OCI-LY7 (cell line): ENCODE measurements at regions not wholly inside any gene's neighbourhood (a gene's known extent, or its start where the extent isn't known, plus 50 kb on each side); places are given as distances from the start of the nearest gene placed in this dataset.

Experiments
- CTCF ChIP-seq: fragments of 200-600 bp; sonication (generic); conservative IDR thresholded peaks from 2 replicates; pipeline ENCODE4 v1.5.1; 2014; ENCODE audit warnings: mild to moderate bottlenecking, antibody characterized with exemption, low read length, moderate library complexity, mixed read lengths
- EZH2phosphoT487 ChIP-seq: fragments of 200-600 bp; sonication (generic); IDR thresholded peaks from 2 replicates; pipeline ENCODE4 v1.6.1; 2018; ENCODE audit warnings: low read depth, borderline replicate concordance, mild to moderate bottlenecking, mixed run types, antibody characterized with exemption, low read length, moderate library complexity, mixed read lengths

- TF ChIP-seq CTCF (no peak), EZH2phosphoT487 (no peak)
These were observed 253.6 kb downstream of the SOX11 start for GRCh38 chr2:5945742-5946141.
